SK-N-SH (cell line): ENCODE measurements at regions not wholly inside any gene's neighbourhood (a gene's known extent, or its start where the extent isn't known, plus 50 kb on each side); places are given as distances from the start of the nearest gene placed in this dataset.

Experiments used
- CTCF ChIA-PET: fragments of 300-600, 350-600 bp; formaldehyde crosslinking; extraction: SDS; loops from one replicate; lab custom pipeline; 2021; lab: Yijun Ruan, JAX
- POLR2A ChIA-PET: fragments of 350-600 bp; sonication (Branson Sonifier 250); formaldehyde crosslinking; extraction: SDS; loops from one replicate; lab custom pipeline; 2020; ENCODE audit warnings: antibody characterized with exemption, inconsistent platforms; lab: Yijun Ruan, JAX
- DNase-seq: peaks from one replicate; pipeline ENCODE4 v3.0.0; 2012
- H2AFZ ChIP-seq: fragments of 200-600 bp; sonication (generic); 2 replicates; pipeline ENCODE4 v1.8.1; 2016; ENCODE audit warnings: antibody characterized with exemption, mild to moderate bottlenecking, low read depth
- H3F3A ChIP-seq: fragments of 200-600 bp; sonication (generic); replicated peaks from 2 replicates; pipeline ENCODE3; 2016; ENCODE audit warnings: antibody characterized with exemption, mild to moderate bottlenecking; ENCODE audit not compliant: insufficient read depth
- H3K27ac ChIP-seq, 2 experiments: fragments of 200-500 bp in 1 of 2; fragments of 200-600 bp in 1 of 2; sonication (Bioruptor generic) in 1 of 2; sonication (generic), shearing (Covaris generic) in 1 of 2; 2 replicates each; pipeline versions ENCODE4 v1.5.1 to v1.6.1; 2014 to 2016; ENCODE audit warnings: low read depth in 2 of 2, inconsistent platforms in 1 of 2, low read length in 1 of 2, mild to moderate bottlenecking in 1 of 2, mixed read lengths in 1 of 2
- H3K27me3 ChIP-seq: fragments of 200-600 bp; sonication (generic), shearing (Covaris generic); 2 replicates; pipeline ENCODE4 v1.6.1; 2016; ENCODE audit warnings: mixed run types; ENCODE audit not compliant: insufficient read depth
- H3K36me3 ChIP-seq, 2 experiments: fragments of 200-500 bp in 1 of 2; fragments of 200-600 bp in 1 of 2; sonication (Bioruptor generic) in 1 of 2; sonication (generic) in 1 of 2; replicated peaks in 1 of 2; 2 replicates each; pipeline versions ENCODE3 to v1.5.1; 2014 to 2016; ENCODE audit warnings: low read length in 1 of 2, mild to moderate bottlenecking in 1 of 2; ENCODE audit not compliant: insufficient read depth in 2 of 2, control insufficient read depth in 1 of 2
- H3K4me1 ChIP-seq, 2 experiments: fragments of 200-500 bp in 1 of 2; fragments of 200-600 bp in 1 of 2; sonication (Bioruptor generic) in 1 of 2; sonication (generic), shearing (Covaris generic) in 1 of 2; 2 replicates each; pipeline versions ENCODE4 v1.5.1 to v1.6.1; 2014 to 2016; ENCODE audit warnings: low read depth in 1 of 2, low read length in 1 of 2, mixed run types in 1 of 2; ENCODE audit not compliant: insufficient read depth in 2 of 2, control insufficient read depth in 1 of 2
- H3K4me2 ChIP-seq: fragments of 200-600 bp; sonication (generic), shearing (Covaris generic); 2 replicates; pipeline ENCODE4 v1.6.1; 2017; ENCODE audit warnings: mixed run types
- H3K4me3 ChIP-seq, 2 experiments: fragments of 200-500 bp in 1 of 2; fragments of 200-600 bp in 1 of 2; sonication (Bioruptor generic) in 1 of 2; sonication (generic), shearing (Covaris generic) in 1 of 2; 2 replicates each; pipeline versions ENCODE4 v1.5.1 to v1.8.1; 2014 to 2016; ENCODE audit warnings: low read depth in 2 of 2, inconsistent platforms in 1 of 2, low read length in 1 of 2, mild to moderate bottlenecking in 1 of 2, mixed read lengths in 1 of 2, moderate library complexity in 1 of 2
- H3K79me2 ChIP-seq: fragments of 200-600 bp; sonication (generic); 2 replicates; pipeline ENCODE4 v1.8.1; 2017; ENCODE audit warnings: mild to moderate bottlenecking; ENCODE audit not compliant: insufficient read depth
- H3K9ac ChIP-seq: fragments of 200-600 bp; sonication (generic); 2 replicates; pipeline ENCODE4 v1.6.1; 2017; ENCODE audit warnings: mixed run types
- H3K9me2 ChIP-seq: fragments of 200-600 bp; sonication (generic); 2 replicates; pipeline ENCODE4 v1.6.1; 2017; ENCODE audit warnings: mixed run types
- H3K9me3 ChIP-seq: fragments of 200-600 bp; sonication (generic); 2 replicates; pipeline ENCODE4 v1.6.1; 2017; ENCODE audit warnings: mixed run types, mild to moderate bottlenecking, moderate library complexity
- H4K20me1 ChIP-seq: fragments of 200-600 bp; sonication (generic); 2 replicates; pipeline ENCODE4 v1.6.1; 2017; ENCODE audit warnings: mild to moderate bottlenecking, mixed run types; ENCODE audit not compliant: insufficient read depth
- CTCF ChIP-seq: fragments of 200-600 bp; sonication (generic); IDR thresholded peaks from 2 replicates; pipeline ENCODE4 v1.6.1; 2017; ENCODE audit warnings: antibody characterized with exemption, mild to moderate bottlenecking, moderate library complexity
- MEF2A ChIP-seq: IDR thresholded peaks from 2 replicates; pipeline ENCODE4 v1.4.0; 2012; ENCODE audit warnings: low read depth, borderline replicate concordance
- MXI1 ChIP-seq: IDR thresholded peaks from 2 replicates; pipeline ENCODE4 v1.6.1; 2012; ENCODE audit warnings: mild to moderate bottlenecking, low read depth, low read length, improper control_type of control experiment
- NFIC ChIP-seq: IDR thresholded peaks from 2 replicates; pipeline ENCODE4 v1.4.0; 2012; ENCODE audit warnings: borderline replicate concordance
- PBX3 ChIP-seq: IDR thresholded peaks from 2 replicates; pipeline ENCODE4; 2012
- POLR2AphosphoS5 ChIP-seq: IDR thresholded peaks from 2 replicates; pipeline ENCODE4 v1.6.1; 2012; ENCODE audit warnings: low read depth, low read length
- RAD21 ChIP-seq: IDR thresholded peaks from 2 replicates; pipeline ENCODE4 v1.6.1; 2012; ENCODE audit warnings: mild to moderate bottlenecking, low read length
- SMC3 ChIP-seq: IDR thresholded peaks from 2 replicates; pipeline ENCODE4 v1.6.1; 2012; ENCODE audit warnings: low read depth, low read length, improper control_type of control experiment
- TAF1 ChIP-seq: IDR thresholded peaks from 2 replicates; pipeline ENCODE4 v1.6.1; 2012; ENCODE audit warnings: low read depth, mild to moderate bottlenecking, low read length, moderate library complexity, borderline replicate concordance
- TEAD4 ChIP-seq: IDR thresholded peaks from 2 replicates; pipeline ENCODE4 v1.4.0; 2012; ENCODE audit warnings: mild to moderate bottlenecking, borderline replicate concordance; ENCODE audit not compliant: insufficient read depth
- YY1 ChIP-seq: IDR thresholded peaks from 2 replicates; pipeline ENCODE4 v1.4.0; 2012; ENCODE audit warnings: low read depth, mild to moderate bottlenecking
- WGBS: methylation state at CpG from one replicate; pipeline ENCODE4 v1.1.6; 2017; ENCODE audit warnings: low lambda C conversion rate; 5-methylcytosine and 5-hydroxymethylcytosine counted together

- Histone ChIP-seq H3K79me2 (no peaks in the 10 kb centered on the region), H3K27ac (no peak overlapping the region), H3F3A (peaks cover 12% of the 10 kb centered on the region), H3K9ac (no peak overlapping the region), H3K36me3 (no peaks in the 10 kb centered on the region), H4K20me1 (no peaks in the 10 kb centered on the region), H3K4me3 (no peak overlapping the region), H3K9me3 (no peaks in the 10 kb centered on the region), H3K27me3 (no peaks in the 10 kb centered on the region), H3K4me1 (no peaks in the 10 kb centered on the region; a peak in 1 of 4 replicates), H2AFZ (no peak overlapping the region), H3K9me2 (no peaks in the 10 kb centered on the region), H3K4me2 (no peak overlapping the region)
- CTCF ChIA-PET: no interaction called here
- WGBS: 72% methylated on average over 2 of the region's 2 CpGs
- DNase-seq: no peak
- TF ChIP-seq CTCF: no peak
- no peak for TF ChIP-seq TAF1
- peak; percentile 40; the same call in 1 of the 2 replicates for TF ChIP-seq NFIC
- POLR2A ChIA-PET: no interaction called here
Measured at GRCh38 chr1:168903237-168903830, 174.3 kb upstream of the DPT start.

- POLR2A ChIA-PET: no interaction called here
- Histone ChIP-seq H3K79me2 (no peaks in the 10 kb centered on the region), H3K27ac (no peak overlapping the region), H3K36me3 (no peaks in the 10 kb centered on the region), H3K9me2 (no peaks in the 10 kb centered on the region), H3K9ac (no peak overlapping the region), H3K4me3 (no peak overlapping the region), H3F3A (no peaks in the 10 kb centered on the region), H4K20me1 (no peaks in the 10 kb centered on the region), H3K4me2 (no peak overlapping the region), H3K9me3 (no peaks in the 10 kb centered on the region), H3K4me1 (no peaks in the 10 kb centered on the region; a peak in 1 of 4 replicates), H2AFZ (no peak overlapping the region), H3K27me3 (no peaks in the 10 kb centered on the region)
- TF ChIP-seq SMC3 (no peak), MEF2A (no peak), PBX3 (no peak), POLR2AphosphoS5 (no peak), MXI1 (no peak), TEAD4 (no peak), YY1 (no peak), RAD21 (no peak)
- 75% methylated on average over 2 of the region's 2 CpGs for WGBS
- CTCF ChIA-PET: no interaction called here
- no peak for DNase-seq
Measured at GRCh38 chr1:168905633-168906032, 176.6 kb upstream of the DPT start.
